Upper lobe of right lung (tissue), 1 donor: ENCODE measurements at regions not wholly inside any gene's neighbourhood (a gene's known extent, or its start where the extent isn't known, plus 50 kb on each side); places are given as distances from the start of the nearest gene placed in this dataset.

Experiments
- ATAC-seq: fragments of 200-7000 bp; cut with Tn5 transposase; one replicate; pipeline ENCODE4 v1.9.1; 2020; ENCODE audit warnings: mild to moderate bottlenecking, moderate library complexity
- DNase-seq: peaks from one replicate; pipeline ENCODE4 v3.0.0-alpha.2; 2020
- H3K27ac ChIP-seq: fragments of 200-600 bp; one replicate; pipeline ENCODE4 v1.8.0; 2022
- H3K27me3 ChIP-seq: fragments of 200-600 bp; one replicate; pipeline ENCODE4 v1.8.0; 2022; ENCODE audit warnings: mild to moderate bottlenecking
- H3K36me3 ChIP-seq: fragments of 200-600 bp; one replicate; pipeline ENCODE4 v1.8.0; 2022
- H3K4me1 ChIP-seq: fragments of 200-600 bp; one replicate; pipeline ENCODE4 v1.8.0; 2022
- H3K4me3 ChIP-seq: fragments of 200-600 bp; one replicate; pipeline ENCODE4 v1.8.0; 2022; ENCODE audit warnings: mild to moderate bottlenecking
- H3K9me3 ChIP-seq: fragments of 200-600 bp; one replicate; pipeline ENCODE4 v1.8.0; 2022
- intact Hi-C: fragments of 100-400 bp; cut with DNase I; formaldehyde crosslinking; loops from one replicate; pipeline ENCODE4 v1.11.0; 2022
- TF ChIP-seq, protein P1 (sequence below): fragments of 200-600 bp; IDR thresholded peaks from one replicate; pipeline ENCODE4 v1.8.0; 2022; ENCODE audit warnings: antibody characterized with exemption
- donor health status: DM: no; HTN: yes; CAD: no; lungs with severe emphysema.

DNA sequence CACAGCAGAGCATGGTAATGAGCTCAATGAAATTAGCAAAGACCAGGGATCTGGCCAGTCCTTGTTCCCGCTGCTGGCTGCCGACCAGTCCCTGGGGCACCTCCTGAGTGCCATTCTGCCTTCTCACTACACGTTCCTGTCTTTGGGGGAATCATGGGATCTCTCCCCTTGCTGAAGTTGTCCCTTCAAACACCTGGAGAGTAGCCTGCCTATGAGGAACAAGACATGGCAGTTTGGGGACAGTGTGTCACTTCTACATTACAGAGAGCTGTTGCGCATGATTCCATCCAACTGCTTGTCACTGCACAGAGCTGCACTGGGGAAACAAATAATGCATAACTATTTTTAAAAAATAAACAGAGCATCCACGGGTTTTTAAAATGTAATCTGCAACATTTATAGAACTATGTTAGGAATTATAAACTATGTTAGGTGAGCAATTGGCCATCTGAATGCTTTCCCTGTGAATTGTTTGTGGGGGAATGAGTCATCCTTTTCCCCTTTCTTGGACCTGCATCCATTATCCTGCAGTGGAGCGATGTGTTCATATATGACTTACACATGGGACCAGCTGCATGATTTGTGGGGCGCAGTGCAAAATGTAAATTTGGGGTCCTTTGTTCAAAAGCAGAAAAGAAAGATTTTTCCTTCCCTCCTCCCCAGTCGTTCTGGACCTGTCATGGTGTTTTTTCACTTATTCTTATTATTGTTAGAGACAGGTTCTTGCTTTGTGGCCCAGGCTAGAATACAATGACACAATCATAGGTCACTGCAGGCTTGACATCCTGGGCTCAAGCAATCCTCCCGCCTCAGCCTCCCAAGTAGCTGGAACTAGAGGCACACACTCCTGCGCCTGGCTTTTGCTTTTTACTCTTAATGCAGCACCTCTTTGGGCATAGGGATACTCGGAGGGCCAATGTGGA is 115.0 kb upstream of the TBL1X start:
- Histone ChIP-seq H3K4me1 (no peaks in the 10 kb centered on the region), H3K27me3 (no peaks in the 10 kb centered on the region), H3K9me3 (no peaks in the 10 kb centered on the region), H3K36me3 (no peaks in the 10 kb centered on the region), H3K4me3 (no peak overlapping the region), H3K27ac (no peak overlapping the region)
- DNase-seq (no peak), ATAC-seq (no peak)
- intact Hi-C loops, result no loop called here
- TF ChIP-seq, protein P1, sequence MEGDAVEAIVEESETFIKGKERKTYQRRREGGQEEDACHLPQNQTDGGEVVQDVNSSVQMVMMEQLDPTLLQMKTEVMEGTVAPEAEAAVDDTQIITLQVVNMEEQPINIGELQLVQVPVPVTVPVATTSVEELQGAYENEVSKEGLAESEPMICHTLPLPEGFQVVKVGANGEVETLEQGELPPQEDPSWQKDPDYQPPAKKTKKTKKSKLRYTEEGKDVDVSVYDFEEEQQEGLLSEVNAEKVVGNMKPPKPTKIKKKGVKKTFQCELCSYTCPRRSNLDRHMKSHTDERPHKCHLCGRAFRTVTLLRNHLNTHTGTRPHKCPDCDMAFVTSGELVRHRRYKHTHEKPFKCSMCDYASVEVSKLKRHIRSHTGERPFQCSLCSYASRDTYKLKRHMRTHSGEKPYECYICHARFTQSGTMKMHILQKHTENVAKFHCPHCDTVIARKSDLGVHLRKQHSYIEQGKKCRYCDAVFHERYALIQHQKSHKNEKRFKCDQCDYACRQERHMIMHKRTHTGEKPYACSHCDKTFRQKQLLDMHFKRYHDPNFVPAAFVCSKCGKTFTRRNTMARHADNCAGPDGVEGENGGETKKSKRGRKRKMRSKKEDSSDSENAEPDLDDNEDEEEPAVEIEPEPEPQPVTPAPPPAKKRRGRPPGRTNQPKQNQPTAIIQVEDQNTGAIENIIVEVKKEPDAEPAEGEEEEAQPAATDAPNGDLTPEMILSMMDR, result no peak

DNA sequence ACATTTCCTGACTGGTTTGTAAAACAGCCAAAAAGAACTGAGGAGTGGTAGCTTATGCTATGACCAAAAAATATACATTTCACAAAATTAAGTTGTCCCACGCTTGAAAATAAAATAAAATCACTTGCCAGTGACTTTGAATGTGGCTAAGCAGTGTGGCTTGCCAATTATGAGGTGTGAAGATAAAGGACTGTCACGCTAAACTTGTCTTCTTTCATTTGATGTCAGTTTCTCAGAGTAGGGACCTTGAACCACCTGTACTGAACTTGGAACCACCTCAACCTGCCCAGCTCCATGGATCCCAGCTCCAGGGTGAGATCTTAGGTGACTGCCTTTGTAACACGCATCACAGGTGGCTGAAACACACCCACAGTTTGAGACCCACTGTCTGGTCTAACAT is 113.7 kb upstream of the TBL1X start:
- Histone ChIP-seq H3K36me3 (no peaks in the 10 kb centered on the region), H3K9me3 (no peaks in the 10 kb centered on the region), H3K4me1 (no peaks in the 10 kb centered on the region), H3K27me3 (no peaks in the 10 kb centered on the region), H3K27ac (no peak overlapping the region), H3K4me3 (no peak overlapping the region)
- TF ChIP-seq, protein P1, result no peak
- ATAC-seq (no peak), DNase-seq (no peak)
- intact Hi-C loops, result no loop called here

DNA sequence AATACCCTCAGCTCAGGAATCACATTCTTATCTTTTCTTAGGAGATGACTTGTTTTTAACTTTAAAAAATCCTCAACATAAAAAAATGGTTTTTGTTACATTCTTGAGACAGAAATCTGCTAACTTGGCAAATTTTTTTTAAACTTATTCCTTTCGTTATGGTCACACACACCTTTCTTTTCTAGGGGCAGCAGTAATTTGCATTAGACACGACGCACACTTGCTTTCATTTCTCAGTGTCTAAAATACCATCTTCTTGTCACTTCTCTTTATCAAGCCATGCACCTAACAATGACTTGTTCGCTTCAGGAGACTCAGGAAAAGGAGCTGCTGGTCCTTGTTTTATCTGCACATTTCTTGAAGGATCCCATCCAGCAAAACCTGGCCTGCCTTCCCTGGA is 112.6 kb upstream of the TBL1X start:
- no peaks in the 10 kb centered on the region for H3K27me3 ChIP-seq
- no peaks in the 10 kb centered on the region for H3K9me3 ChIP-seq
- H3K36me3 ChIP-seq, result no peaks in the 10 kb centered on the region
- intact Hi-C loops, result no loop called here
- no peak for DNase-seq
- no peaks in the 10 kb centered on the region for H3K4me1 ChIP-seq
- H3K27ac ChIP-seq, result peak overlapping the region; percentile 24
- no peak for ATAC-seq
- H3K4me3 ChIP-seq, result no peak overlapping the region
- TF ChIP-seq, protein P1, result no peak

DNA sequence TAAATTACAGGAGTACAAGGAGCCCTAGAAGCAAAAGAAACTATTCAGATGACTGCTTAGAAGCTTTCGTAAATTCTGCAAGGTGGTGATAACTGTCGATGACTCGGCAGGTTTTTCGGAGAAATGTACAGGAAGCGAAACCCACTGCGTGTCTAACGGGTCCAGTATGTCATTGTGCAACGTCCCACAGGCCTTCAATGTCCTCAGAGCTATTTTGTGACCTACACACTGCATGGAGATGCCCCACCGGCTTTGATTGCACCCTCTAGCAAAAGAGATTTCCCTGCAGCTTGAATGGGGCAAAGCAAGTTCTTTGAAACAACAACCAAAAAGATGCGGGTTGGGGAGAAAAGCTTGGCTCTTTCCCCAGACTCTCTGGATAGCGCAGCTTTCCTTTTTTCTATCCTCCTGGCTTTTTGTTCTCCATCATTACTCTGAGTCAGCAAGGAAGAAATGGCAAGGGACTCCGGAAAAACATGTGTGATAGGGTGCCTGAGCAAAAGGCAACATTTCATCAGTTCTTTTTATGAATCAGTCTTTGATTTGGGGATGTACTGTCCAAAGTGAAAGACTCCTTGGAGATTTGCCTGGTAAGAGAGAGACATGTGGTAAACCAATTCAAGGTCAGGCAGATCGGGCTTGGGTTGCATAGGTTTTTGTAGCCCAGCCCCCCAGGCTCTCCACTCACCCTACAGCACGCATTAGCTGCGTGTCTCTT is 112.0 kb upstream of the TBL1X start:
- Histone ChIP-seq H3K9me3 (no peaks in the 10 kb centered on the region), H3K27ac (peak overlapping the region; percentile 24), H3K4me3 (no peak overlapping the region), H3K36me3 (no peaks in the 10 kb centered on the region), H3K4me1 (no peaks in the 10 kb centered on the region), H3K27me3 (no peaks in the 10 kb centered on the region)
- intact Hi-C loops, result no loop called here
- DNase-seq (no peak), ATAC-seq (peak; percentile 81)
- TF ChIP-seq, protein P1, result no peak

DNA sequence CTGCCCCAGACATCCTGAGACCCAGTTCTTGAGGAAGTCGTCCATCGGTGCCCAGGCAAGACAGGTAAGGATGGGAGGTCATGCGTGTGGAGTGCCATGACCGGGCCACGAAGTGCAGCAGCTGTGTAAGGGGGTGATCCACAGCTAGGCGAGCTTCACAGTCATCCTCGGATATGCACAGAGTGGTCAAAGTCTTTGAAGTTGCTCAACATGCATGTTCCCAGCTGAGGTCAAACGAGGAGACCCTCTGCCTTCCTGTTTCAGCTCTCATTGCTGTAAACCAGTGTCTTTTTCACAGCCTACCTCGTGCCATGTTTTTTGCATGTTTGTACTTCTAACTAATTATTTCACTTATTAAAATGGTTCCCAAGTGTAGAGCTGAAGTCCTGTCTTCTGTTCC is 109.9 kb upstream of the TBL1X start:
- Histone ChIP-seq H3K27me3 (no peaks in the 10 kb centered on the region), H3K9me3 (no peaks in the 10 kb centered on the region), H3K36me3 (no peaks in the 10 kb centered on the region), H3K4me3 (no peak overlapping the region), H3K27ac (no peak overlapping the region), H3K4me1 (no peaks in the 10 kb centered on the region)
- intact Hi-C loops, result no loop called here
- ATAC-seq (no peak), DNase-seq (no peak)
- TF ChIP-seq, protein P1, result no peak
